ENCODE measurements at regions not wholly inside any gene's neighbourhood (a gene's known extent, or its start where the extent isn't known, plus 50 kb on each side); places are given as distances from the start of the nearest gene placed in this dataset.

- no peak for TF ChIP-seq CTCF (IDR thresholded peaks at IDR 0.05 in 2 of 3, conservative IDR thresholded peaks at IDR 0.05 in 1 of 3; ENCODE audit: borderline replicate concordance in 1 of 3, insufficient read depth in 1 of 3, low read depth in 2 of 3, low read length in 2 of 3)
- no peak for TF ChIP-seq EZH2 (IDR thresholded peaks at IDR 0.05)
- TF ChIP-seq RAD21 (IDR thresholded peaks at IDR 0.05; ENCODE audit: low read depth): no peak; the same call in 1 of the 2 replicates
- TF ChIP-seq ZNF274 (IDR thresholded peaks at IDR 0.05; ENCODE audit: low read depth, low read length): no peak
- TF ChIP-seq TCF7L2 (IDR thresholded peaks at IDR 0.05; ENCODE audit: borderline replicate concordance, extremely low read depth, insufficient read depth, insufficient read length): no peak
Observed at GRCh38 chr1:38625939-38626338, 233.6 kb downstream of the RRAGC start.
